ENCODE measurements at regions not wholly inside any gene's neighbourhood (a gene's known extent, or its start where the extent isn't known, plus 50 kb on each side); places are given as distances from the start of the nearest gene placed in this dataset.

GRCh38 chr2:38178556-38179419 is 102.8 kb upstream of the CYP1B1 start:
- H3K4me2 ChIP-seq (ENCODE audit: low read depth, low read length) = no peak overlapping the region
- TF ChIP-seq MAFK (IDR thresholded peaks at IDR 0.05; ENCODE audit: low read depth, low read length) (no peak), NFE2L2 (IDR thresholded peaks at IDR 0.05; ENCODE audit: low read depth, low read length) (no peak), CHD1 (IDR thresholded peaks at IDR 0.05; ENCODE audit: low read depth, low read length) (no peak), RFX5 (IDR thresholded peaks at IDR 0.05; ENCODE audit: low read depth, low read length) (no peak), CEBPB (IDR thresholded peaks at IDR 0.05; ENCODE audit: low read depth, low read length) (no peak), MXI1 (IDR thresholded peaks at IDR 0.05; ENCODE audit: borderline replicate concordance, low read depth, low read length) (no peak), RCOR1 (IDR thresholded peaks at IDR 0.05; ENCODE audit: insufficient replicate concordance, low read length) (no peak), MAZ (IDR thresholded peaks at IDR 0.05; ENCODE audit: borderline replicate concordance, low read depth, low read length) (no peak), POLR2A (IDR thresholded peaks at IDR 0.05; ENCODE audit: low read depth, low read length) (no peak), SMC3 (IDR thresholded peaks at IDR 0.05; ENCODE audit: low read depth, low read length) (no peak), USF2 (IDR thresholded peaks at IDR 0.05; ENCODE audit: low read depth, low read length) (no peak), FOS (IDR thresholded peaks at IDR 0.05; ENCODE audit: low read depth, low read length) (no peak)
- TF ChIP-seq, protein P1, sequence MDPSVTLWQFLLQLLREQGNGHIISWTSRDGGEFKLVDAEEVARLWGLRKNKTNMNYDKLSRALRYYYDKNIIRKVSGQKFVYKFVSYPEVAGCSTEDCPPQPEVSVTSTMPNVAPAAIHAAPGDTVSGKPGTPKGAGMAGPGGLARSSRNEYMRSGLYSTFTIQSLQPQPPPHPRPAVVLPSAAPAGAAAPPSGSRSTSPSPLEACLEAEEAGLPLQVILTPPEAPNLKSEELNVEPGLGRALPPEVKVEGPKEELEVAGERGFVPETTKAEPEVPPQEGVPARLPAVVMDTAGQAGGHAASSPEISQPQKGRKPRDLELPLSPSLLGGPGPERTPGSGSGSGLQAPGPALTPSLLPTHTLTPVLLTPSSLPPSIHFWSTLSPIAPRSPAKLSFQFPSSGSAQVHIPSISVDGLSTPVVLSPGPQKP (IDR thresholded peaks at IDR 0.05; ENCODE audit: borderline replicate concordance, low read depth, low read length) = no peak
- TF ChIP-seq, protein P2, sequence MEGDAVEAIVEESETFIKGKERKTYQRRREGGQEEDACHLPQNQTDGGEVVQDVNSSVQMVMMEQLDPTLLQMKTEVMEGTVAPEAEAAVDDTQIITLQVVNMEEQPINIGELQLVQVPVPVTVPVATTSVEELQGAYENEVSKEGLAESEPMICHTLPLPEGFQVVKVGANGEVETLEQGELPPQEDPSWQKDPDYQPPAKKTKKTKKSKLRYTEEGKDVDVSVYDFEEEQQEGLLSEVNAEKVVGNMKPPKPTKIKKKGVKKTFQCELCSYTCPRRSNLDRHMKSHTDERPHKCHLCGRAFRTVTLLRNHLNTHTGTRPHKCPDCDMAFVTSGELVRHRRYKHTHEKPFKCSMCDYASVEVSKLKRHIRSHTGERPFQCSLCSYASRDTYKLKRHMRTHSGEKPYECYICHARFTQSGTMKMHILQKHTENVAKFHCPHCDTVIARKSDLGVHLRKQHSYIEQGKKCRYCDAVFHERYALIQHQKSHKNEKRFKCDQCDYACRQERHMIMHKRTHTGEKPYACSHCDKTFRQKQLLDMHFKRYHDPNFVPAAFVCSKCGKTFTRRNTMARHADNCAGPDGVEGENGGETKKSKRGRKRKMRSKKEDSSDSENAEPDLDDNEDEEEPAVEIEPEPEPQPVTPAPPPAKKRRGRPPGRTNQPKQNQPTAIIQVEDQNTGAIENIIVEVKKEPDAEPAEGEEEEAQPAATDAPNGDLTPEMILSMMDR (conservative IDR thresholded peaks at IDR 0.05; ENCODE audit: low read depth, low read length) = no peak

More at GRCh38 chr2:38178556-38179419, 102.8 kb upstream of the CYP1B1 start:
- H2BK15ac ChIP-seq (ENCODE audit: low read depth, low read length) = peak overlapping the region; percentile 1; the same call in 2 of the 3 replicates
- peak overlapping the region; percentile 28 for H2BK5ac ChIP-seq (ENCODE audit: low read depth, low read length, poor library complexity, severe bottlenecking)
- H3K27me3 ChIP-seq (ENCODE audit: control insufficient read depth, insufficient read depth, low read length) = no peaks in the 10 kb centered on the region
- H3K14ac ChIP-seq (replicated peaks; ENCODE audit: low read depth, low read length) = peak overlapping the region; percentile 46
- peak overlapping the region; percentile 3 to 29 for H4K8ac ChIP-seq (ENCODE audit: low read depth in 2 of 2, low read length in 2 of 2)
- H3K18ac ChIP-seq (ENCODE audit: low read depth, low read length) = peak overlapping the region; percentile 90
- H3K9me3 ChIP-seq (ENCODE audit: control insufficient read depth, insufficient read depth, low read length) = no peaks in the 10 kb centered on the region
- BruUV-seq (replicated peaks) = no TSS peak
- peaks cover 8% of the 10 kb centered on the region for H3K9me1 ChIP-seq (ENCODE audit: insufficient read depth, low read length)
- no peaks in the 10 kb centered on the region for H3K36me3 ChIP-seq (ENCODE audit: control insufficient read depth, insufficient read depth, low read length)
- peaks cover 21% of the 10 kb centered on the region for H3K4me1 ChIP-seq (ENCODE audit: control insufficient read depth, insufficient read depth, low read length)
- no peak overlapping the region for H3K56ac ChIP-seq (ENCODE audit: extremely low read depth, insufficient read depth, low read length)
- dilution Hi-C loops (cut with HindIII; ENCODE audit: low sequenced_read_pairs, unreplicated experiment) = no loop called here
- in situ Hi-C loops (cut with MboI; ENCODE audit: low sequenced_read_pairs) = no loop called here
- H2BK20ac ChIP-seq (ENCODE audit: low read depth, low read length) = peak overlapping the region; percentile 59
- H4K20me1 ChIP-seq (ENCODE audit: insufficient read depth, low read length) = no peaks in the 10 kb centered on the region; the same call in 1 of the 2 replicates
- DNase-seq = peak; percentile 68
- ChIA-PET CTCF (interaction anchor here (0.7 kb wide), 1 partner anchor 9 kb away, joined by 3 read pairs; no protein-coding TSS in a partner anchor), POLR2A (ENCODE audit: unreplicated experiment) (no interaction called here)
- 0 out of 2 replicates have a peak overlapping the region, but pooled peaks have one; percentile 22 for H3K9ac ChIP-seq (ENCODE audit: low read depth, low read length)
- peak overlapping the region; percentile 72 for H2BK120ac ChIP-seq (ENCODE audit: low read depth, low read length)
- peak overlapping the region; percentile 27 for H4K91ac ChIP-seq (ENCODE audit: insufficient read depth, low read depth, low read length)
- no peak; the same call in 1 of the 2 replicates for ATAC-seq (ENCODE audit: low read depth)
- H3K79me1 ChIP-seq (ENCODE audit: low read depth in 1 of 2, low read length in 2 of 2) = no peaks in the 10 kb centered on the region
- peak overlapping the region; percentile 67 for H4K5ac ChIP-seq (ENCODE audit: low read depth, low read length)
- WGBS, 2 experiments (ENCODE audit: extremely low coverage in 2 of 2, insufficient read length in 1 of 2) = 36% methylated on average over 3 of the region's 5 CpGs; no CpG with 5 or more reads in 1 of the 2 experiments
- intact Hi-C loops (cut with micrococcal nuclease) = no loop called here
- peak overlapping the region; percentile 73; the same call in 1 of the 2 replicates for H3K27ac ChIP-seq (ENCODE audit: insufficient read depth, low read length)
- no peak overlapping the region for H2AK9ac ChIP-seq (replicated peaks; ENCODE audit: low read depth, low read length, poor library complexity)
- H3K4me3 ChIP-seq (ENCODE audit: insufficient read depth, low read depth, low read length) = no peak overlapping the region
- peak overlapping the region; percentile 35; the same call in 1 of the 2 replicates for H3K4ac ChIP-seq (ENCODE audit: low read depth, low read length)
- H2AK5ac ChIP-seq (ENCODE audit: low read depth, low read length) = peak overlapping the region; percentile 21; the same call in 1 of the 2 replicates
- no peak overlapping the region; the same call in 1 of the 2 replicates for H3K23ac ChIP-seq (ENCODE audit: low read depth, low read length)
- H2AFZ ChIP-seq (replicated peaks; ENCODE audit: low read length, poor library complexity) = no peak overlapping the region
